NT2/D1 (cell line): ENCODE measurements at regions not wholly inside any gene's neighbourhood (a gene's known extent, or its start where the extent isn't known, plus 50 kb on each side); places are given as distances from the start of the nearest gene placed in this dataset.
A peak's percentile ranks its signal among the peaks of the same experiment; 100 is the strongest.

Experiments
- DNase-seq: peaks from one replicate; pipeline ENCODE4 v3.0.0-alpha.2; 2011; ENCODE audit warnings: low read depth, low spot score
- H3K27me3 ChIP-seq: 2 replicates; pipeline ENCODE4 v1.6.0; 2011; ENCODE audit warnings: mild to moderate bottlenecking; ENCODE audit not compliant: insufficient read length, insufficient read depth
- H3K36me3 ChIP-seq: 2 replicates; pipeline ENCODE4 v1.6.1; 2011; ENCODE audit warnings: mild to moderate bottlenecking, low read length, mixed read lengths; ENCODE audit not compliant: insufficient read depth, insufficient read length
- H3K4me1 ChIP-seq: 2 replicates; pipeline ENCODE4 v1.5.1; 2011; ENCODE audit not compliant: insufficient read depth, insufficient read length
- H3K4me3 ChIP-seq: 2 replicates; pipeline ENCODE4 v1.5.1; 2011; ENCODE audit warnings: low read depth; ENCODE audit not compliant: insufficient read length
- H3K9ac ChIP-seq: 2 replicates; pipeline ENCODE4 v1.6.0; 2011; ENCODE audit warnings: low read depth; ENCODE audit not compliant: insufficient read length
- H3K9me3 ChIP-seq: 2 replicates; pipeline ENCODE4 v1.5.1; 2011; ENCODE audit warnings: mild to moderate bottlenecking, low read length; ENCODE audit not compliant: insufficient read depth
- SUZ12 ChIP-seq: IDR thresholded peaks from 2 replicates; pipeline ENCODE4 v1.6.1; 2011; ENCODE audit not compliant: insufficient read length, insufficient read depth; ENCODE audit errors: extremely low read depth
- YY1 ChIP-seq: IDR thresholded peaks from 2 replicates; pipeline ENCODE4 v1.6.1; 2011; ENCODE audit not compliant: insufficient read length, insufficient read depth
- ZNF274 ChIP-seq: IDR thresholded peaks from 2 replicates; pipeline ENCODE4 v1.6.1; 2011; ENCODE audit warnings: mild to moderate bottlenecking, low read depth, low read length

- DNase-seq = no peak
- no peak for TF ChIP-seq ZNF274
- TF ChIP-seq SUZ12 = no peak
- TF ChIP-seq YY1 = no peak
These were observed 181.7 kb upstream of the DPYD start for GRCh38 chr1:98102345-98103030.

GRCh38 chr1:98101364-98101763 is 180.5 kb upstream of the DPYD start:
- Histone ChIP-seq H3K9me3 (no peaks in the 10 kb centered on the region), H3K4me3 (no peak overlapping the region), H3K4me1 (no peaks in the 10 kb centered on the region), H3K9ac (no peak overlapping the region), H3K27me3 (no peaks in the 10 kb centered on the region), H3K36me3 (no peaks in the 10 kb centered on the region)
- TF ChIP-seq SUZ12 (no peak), YY1 (no peak), ZNF274 (no peak)
- no peak for DNase-seq

More at GRCh38 chr1:98102345-98103030, 181.7 kb upstream of the DPYD start:
- H3K27me3 ChIP-seq = no peaks in the 10 kb centered on the region
- H3K9ac ChIP-seq = no peak overlapping the region
- H3K36me3 ChIP-seq = no peaks in the 10 kb centered on the region
- no peaks in the 10 kb centered on the region for H3K4me1 ChIP-seq
- H3K4me3 ChIP-seq = no peak overlapping the region
- H3K9me3 ChIP-seq = peaks cover 10% of the 10 kb centered on the region; the same call in 1 of the 2 replicates

- H3K27me3 ChIP-seq = no peaks in the 10 kb centered on the region
- H3K36me3 ChIP-seq = no peaks in the 10 kb centered on the region
- no peaks in the 10 kb centered on the region for H3K4me1 ChIP-seq
- no peak for DNase-seq
- H3K9me3 ChIP-seq = no peaks in the 10 kb centered on the region
- no peak overlapping the region for H3K9ac ChIP-seq
- no peak overlapping the region for H3K4me3 ChIP-seq
- TF ChIP-seq YY1 (no peak), SUZ12 (no peak), ZNF274 (no peak)
These were observed 178.7 kb upstream of the DPYD start for GRCh38 chr1:98099501-98099900.

- Histone ChIP-seq H3K27me3 (no peaks in the 10 kb centered on the region), H3K9ac (no peak overlapping the region), H3K4me3 (no peak overlapping the region), H3K9me3 (no peaks in the 10 kb centered on the region), H3K36me3 (no peaks in the 10 kb centered on the region), H3K4me1 (no peaks in the 10 kb centered on the region)
- TF ChIP-seq YY1 (no peak), ZNF274 (no peak), SUZ12 (no peak)
- no peak for DNase-seq
These were observed 177.6 kb upstream of the DPYD start for GRCh38 chr1:98098473-98098872.

- H3K9me3 ChIP-seq = peaks cover 17% of the 10 kb centered on the region
- no peak for DNase-seq
- no peaks in the 10 kb centered on the region for H3K4me1 ChIP-seq
- H3K27me3 ChIP-seq = no peaks in the 10 kb centered on the region
- no peak overlapping the region for H3K4me3 ChIP-seq
- TF ChIP-seq ZNF274 = no peak
- no peak for TF ChIP-seq SUZ12
- no peak for TF ChIP-seq YY1
- H3K36me3 ChIP-seq = no peaks in the 10 kb centered on the region
- no peak overlapping the region for H3K9ac ChIP-seq
These were observed 169.5 kb upstream of the DPYD start for GRCh38 chr1:98090351-98090750.

- Histone ChIP-seq H3K4me1 (no peaks in the 10 kb centered on the region), H3K36me3 (no peaks in the 10 kb centered on the region), H3K4me3 (no peak overlapping the region), H3K27me3 (no peaks in the 10 kb centered on the region), H3K9ac (no peak overlapping the region), H3K9me3 (peaks cover 17% of the 10 kb centered on the region)
- no peak for DNase-seq
- TF ChIP-seq ZNF274 (no peak), YY1 (no peak), SUZ12 (no peak)
These were observed 167.5 kb upstream of the DPYD start for GRCh38 chr1:98088381-98088780.

- no peaks in the 10 kb centered on the region for H3K4me1 ChIP-seq
- H3K27me3 ChIP-seq = no peaks in the 10 kb centered on the region
- H3K9ac ChIP-seq = no peak overlapping the region
- TF ChIP-seq SUZ12 (no peak), YY1 (no peak), ZNF274 (no peak)
- H3K36me3 ChIP-seq = no peaks in the 10 kb centered on the region
- peak; percentile 30 for DNase-seq
- no peak overlapping the region for H3K4me3 ChIP-seq
- peaks cover 17% of the 10 kb centered on the region for H3K9me3 ChIP-seq
These were observed 166.1 kb upstream of the DPYD start for GRCh38 chr1:98086796-98087441.
